DMS53 treated with DMSO at 0.1 percent for 48 hours (cell line): ENCODE measurements at regions not wholly inside any gene's neighbourhood (a gene's known extent, or its start where the extent isn't known, plus 50 kb on each side); places are given as distances from the start of the nearest gene placed in this dataset.

ENCODE experiments used
- DNase-seq: peaks from one replicate; lab custom pipeline; 2025; ENCODE audit not compliant: unreplicated experiment; lab: John Stamatoyannopoulos, UW

DNA sequence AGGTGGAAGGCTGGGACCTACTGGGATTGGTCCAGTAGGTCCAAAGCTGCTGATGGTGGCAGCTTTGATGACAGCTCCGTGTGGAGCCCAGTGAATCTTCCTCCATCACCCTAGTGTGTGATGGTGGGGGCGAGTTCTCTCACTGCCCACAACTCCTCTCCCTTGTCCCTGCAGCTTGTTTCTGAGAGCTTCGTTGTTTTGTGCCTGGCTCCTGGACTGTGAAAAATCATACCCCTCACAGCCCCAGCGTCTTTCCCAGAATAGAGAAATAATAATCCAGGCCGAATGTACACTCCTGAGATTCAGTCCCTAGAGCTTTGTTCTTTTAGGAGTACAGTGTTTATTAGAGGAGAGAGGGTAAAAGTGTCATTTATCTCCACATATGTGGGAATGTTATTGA lies 372.2 kb downstream of the ENC1 start:
- DNase-seq: no peak

DNA sequence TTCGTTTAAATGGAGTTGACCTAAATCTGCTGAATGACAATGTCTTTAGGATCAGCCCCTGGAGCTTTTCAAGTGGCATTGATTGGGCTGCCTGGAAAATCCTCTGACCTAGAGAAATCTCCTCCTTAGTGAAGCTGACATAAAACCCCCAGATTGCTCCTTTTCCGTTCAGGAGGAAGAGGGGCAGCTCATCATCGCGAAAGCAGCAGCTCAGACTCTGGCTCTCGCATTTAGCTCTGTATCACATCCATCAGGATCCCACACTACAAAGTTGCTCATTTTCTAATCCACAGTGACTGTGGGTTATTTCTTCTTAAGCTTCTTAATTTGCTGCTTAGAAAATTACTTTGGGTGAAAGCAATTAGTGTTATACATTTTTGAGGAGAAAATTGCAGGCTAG lies 373.7 kb downstream of the ENC1 start:
- no peak for DNase-seq

DNA sequence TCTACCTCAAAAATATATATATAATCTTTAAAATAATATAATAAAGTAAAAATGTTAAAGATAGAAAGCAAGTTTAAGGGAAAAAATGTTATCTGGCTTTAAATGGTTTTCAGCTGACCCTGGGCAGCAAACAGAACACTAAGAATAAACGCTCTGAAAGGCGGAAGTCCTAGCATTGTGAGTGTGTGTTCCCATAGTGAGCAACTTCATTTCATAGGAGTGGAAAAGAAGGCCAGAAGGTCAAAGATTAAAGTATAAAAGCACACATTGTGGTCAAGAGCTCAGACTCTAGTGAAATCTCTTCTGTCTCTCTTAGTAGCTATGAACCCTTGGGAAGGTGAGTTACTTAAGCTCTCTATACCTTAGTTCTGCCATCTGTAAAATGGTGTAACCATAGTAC lies 374.4 kb downstream of the ENC1 start:
- DNase-seq: no peak

DNA sequence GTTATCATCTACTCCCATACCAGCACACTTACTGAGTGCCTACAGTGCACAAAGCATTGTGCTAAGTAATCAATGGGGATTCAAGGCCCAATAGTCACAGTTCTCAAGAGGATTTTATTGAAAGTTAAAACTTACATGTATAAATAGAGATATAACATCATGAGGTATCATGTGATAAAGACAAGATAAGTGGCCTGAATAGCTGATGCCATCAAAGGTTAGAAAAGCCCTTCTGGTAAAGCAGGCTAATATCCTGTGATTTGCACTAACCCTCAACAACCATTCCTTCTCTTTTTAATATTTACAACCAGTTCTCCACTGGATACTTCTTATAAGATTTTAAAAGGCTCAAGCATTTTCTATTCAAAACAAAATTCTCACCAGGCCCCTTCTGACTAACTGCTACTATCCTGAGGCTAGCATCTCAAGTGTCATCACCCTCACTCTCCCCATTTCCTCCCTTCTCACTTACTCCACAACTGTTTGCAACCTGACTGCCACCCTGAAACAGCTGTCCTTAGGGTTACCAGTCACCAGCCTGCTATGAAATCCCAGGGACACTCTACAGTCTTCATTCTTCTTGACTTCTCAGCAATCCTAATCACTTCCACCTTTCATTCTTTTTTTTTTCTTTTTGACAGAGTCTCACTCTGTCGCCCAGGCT lies 377.9 kb downstream of the ENC1 start:
- no peak for DNase-seq

DNA sequence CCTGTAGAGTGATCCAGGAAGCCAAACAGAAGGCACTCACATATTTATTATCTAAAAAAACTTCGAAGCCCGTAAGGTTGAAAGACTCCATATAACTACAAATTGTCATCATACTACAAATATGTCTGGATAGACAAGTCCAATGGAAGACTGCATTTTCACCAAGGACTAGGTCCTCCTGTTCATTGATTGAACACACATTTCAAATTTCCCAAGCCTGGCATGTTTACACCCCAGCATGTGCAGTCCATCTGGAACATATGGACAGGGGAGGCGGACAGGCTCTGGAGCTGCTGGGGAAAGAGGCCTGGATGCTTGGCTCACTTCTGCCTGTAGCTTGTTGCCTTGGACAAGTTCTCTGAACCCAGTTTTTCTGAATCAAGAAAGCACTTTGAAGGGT lies 378.7 kb downstream of the ENC1 start:
- DNase-seq: no peak

DNA sequence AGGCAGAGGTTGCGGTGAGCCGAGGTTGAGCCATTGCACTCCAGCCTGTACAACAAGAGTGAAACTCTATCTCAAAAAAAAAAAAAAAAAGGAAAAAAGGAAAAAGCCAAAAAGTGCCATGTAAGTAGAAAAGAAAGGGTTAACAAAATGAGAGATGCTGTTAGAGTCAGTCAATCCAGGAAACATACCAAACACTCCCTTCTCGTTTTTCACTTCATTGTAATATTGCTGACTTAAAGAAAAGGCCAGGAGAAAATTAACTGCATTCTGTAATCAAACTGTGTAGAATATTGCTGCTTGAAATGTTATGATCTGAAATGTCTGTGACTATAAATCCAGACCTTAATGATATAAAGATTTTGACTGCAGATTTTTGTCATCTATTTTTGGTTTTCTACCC lies 379.1 kb downstream of the ENC1 start:
- DNase-seq: no peak

DNA sequence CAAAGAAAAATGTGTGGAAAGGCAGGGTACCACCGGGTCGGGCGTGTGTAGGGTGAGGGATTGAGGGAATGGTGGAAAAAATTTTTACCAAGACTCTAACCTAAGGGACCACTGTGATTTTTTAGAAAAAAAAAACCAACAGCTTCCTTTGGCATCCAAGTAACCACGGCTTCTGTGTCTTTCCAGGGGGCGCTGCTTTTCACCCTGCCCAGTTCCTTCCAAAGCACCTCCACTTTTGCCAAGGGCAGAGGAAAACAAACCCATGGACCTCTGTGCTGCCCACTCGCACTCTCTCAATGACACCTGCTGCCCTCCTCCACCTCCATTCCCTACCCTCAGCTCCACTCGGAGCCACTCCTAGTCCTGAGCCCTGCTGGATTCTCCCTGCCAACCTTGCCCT lies 381.0 kb downstream of the ENC1 start:
- no peak for DNase-seq

DNA sequence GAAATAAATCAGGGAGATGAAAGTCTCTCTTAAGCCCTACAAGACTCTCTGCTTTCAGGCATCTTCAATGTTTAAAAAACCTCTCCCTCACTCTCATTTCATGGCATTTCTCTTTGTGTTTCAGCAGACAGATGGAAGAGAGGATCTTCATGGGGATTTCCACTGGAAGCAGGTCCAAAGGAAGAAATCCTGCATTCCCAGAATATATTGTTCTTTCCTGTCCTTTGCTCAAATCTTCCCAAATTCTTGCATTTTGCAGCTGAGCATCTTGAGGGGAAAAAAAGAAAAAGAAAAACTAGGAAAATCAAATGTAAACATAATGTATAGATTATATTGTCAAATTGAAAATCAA lies 382.2 kb downstream of the ENC1 start:
- DNase-seq: no peak

DNA sequence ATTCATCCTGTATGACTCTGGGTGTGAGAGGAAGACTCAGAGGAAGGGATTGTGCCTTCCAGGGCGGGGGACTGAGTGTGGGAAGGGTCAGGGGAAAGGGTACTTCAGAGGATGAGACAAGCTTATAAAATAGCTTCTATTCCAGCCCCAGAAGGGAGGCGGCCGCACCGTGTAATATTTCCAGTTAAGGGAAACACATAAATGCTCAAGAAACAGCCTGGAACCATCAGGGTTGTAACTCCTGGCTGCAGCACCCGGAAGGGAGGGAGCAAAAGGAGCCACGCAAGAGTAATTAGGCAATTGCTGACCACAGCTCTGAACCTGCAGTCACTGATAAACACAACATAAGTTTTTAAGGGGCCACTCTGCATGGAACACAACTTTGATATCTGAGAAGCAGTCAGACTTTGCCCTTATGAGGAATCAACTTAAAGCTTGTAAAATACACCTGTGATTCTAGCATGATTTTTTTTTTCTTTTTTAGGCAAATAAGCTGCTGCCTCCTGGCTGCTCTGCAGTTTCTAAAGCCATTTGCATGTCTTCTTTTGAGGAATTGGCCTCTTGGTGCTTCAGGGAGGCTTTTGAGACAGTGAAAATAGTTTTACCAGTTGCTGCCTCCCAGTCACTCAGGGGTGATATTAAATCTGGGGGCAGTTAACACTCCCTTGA lies 382.7 kb downstream of the ENC1 start:
- no peak for DNase-seq

DNA sequence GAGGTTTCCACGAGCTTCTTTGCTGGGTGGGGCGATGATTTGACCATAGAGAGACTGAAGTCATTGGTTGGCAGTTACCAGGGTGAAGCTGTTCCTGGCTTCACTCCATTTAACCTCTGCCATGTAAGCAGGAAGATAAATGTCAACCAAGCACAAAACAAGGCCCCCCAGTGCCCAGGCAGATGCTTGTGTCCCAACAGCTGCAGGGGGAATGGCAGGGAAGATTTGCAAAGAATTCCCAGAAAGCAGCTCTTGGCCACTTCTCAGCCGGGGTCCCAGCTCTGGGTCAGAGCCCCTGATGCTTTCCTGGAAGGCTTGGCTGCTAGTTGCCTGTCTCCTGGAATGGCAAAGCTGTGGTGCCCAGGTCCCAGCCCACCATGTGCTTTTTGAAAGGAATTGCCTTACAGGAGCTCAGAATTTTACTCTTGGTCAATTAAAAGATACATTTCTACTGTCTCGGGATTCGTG lies 383.4 kb downstream of the ENC1 start:
- no peak for DNase-seq

DNA sequence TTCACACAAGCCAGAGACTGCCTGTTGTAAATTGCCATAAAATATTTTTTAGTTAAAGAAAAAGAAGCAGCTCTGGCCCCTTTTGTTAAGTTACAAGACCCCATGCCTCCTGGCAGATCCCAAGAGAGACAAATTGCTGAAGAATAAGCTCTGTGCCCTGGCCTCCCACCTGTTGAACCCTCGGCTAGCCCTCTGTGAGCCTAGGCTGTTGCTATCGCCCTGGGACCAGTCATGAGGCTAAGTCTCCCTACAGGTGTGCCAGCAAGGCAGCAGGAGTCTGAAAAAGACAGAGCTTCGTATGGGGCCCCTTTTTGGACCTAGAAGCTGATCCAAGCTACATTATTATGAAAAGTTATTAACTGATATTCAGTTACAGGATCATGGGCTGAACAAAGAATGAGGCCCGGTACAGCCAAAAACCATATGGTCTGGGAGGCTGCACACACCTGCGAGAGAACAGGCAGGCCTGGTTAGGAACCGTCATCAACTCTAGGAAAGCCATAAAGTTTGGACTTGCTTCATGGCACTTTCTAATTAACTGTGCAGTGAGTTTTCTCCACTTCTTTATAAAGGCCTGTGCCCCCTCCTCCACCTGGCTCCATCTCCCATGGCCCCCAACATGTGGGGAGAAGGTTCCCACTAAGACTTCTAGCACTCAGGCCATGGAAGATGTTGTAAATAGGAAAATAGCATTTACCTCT lies 384.7 kb downstream of the ENC1 start:
- DNase-seq: no peak

DNA sequence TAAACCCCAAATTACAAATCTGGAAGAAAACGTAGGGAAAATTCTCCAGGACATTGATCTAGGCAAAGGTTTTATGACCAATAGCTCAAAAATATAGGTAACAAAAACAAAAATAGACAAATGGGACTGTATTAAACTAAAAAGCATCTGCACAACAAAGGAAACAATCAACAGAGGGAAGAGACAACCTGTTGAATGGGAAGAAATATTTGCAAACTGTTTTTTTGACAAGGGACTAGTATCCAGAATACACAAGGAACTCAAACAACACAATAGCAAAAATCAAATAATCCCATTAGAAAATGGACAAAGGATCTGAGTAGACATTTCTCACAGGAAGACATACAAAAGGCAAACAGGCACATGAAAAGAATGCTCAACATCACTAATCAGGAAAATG lies 386.3 kb downstream of the ENC1 start:
- DNase-seq: no peak

DNA sequence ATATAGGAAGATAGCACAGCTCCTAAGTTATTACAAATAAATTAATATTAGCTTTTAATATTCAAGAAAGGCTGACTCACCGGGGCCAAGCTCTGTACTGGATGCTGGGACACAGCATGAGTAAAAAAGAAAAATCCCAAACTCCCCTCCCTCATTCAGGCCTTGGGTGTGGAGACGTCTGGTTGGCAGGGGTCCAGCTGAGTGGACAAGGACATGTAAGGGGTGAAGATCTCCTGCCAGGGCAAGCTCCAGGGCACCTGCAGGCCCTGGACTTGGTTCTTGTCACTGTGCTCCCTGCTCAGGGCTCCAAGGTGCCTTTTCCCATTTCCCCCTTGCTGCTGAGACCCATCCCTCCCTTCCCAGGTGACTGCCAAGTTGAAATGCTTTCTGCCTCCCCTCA lies 388.5 kb downstream of the ENC1 start:
- DNase-seq: no peak

DNA sequence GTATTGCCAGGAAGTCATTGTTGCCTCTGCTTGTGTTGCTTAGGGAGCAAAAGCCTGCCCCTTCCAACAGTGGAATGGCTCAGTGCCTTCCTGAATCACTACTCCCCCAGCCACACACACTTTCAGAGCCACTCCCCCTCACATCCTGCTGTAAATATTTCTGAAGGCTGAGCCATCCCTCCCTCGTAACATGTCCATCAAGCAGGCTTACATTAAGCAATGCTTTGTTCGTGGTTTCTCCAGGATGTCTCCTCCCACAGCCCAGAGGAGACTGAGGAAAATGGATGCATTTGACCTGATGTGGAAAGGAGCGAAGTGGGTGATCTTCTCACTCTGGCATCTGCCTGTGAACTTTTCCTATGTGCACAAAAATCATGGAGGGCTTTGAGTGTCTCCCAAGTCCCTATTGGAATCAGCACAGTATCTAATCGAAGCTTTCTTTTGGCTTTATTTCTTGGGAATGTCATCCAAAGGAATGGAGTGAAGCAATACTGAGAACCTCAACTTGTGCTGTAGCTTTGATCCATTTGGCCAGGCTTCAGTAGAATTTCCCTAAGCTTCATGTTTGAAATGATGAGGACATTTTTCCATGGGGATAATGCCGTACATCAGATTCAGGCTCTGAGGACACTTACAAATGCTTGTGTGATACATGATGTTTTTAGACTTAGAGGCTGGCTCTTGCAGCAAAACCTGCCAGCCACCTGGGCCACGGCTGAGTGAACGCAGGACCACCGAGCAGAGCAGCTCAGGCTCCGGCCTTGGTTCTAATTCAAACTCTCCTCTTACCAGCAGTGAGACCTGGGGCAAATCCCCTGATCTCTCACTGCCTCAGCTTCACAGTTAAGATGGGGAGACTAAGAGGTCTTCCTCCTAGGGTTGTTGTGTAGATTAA lies 389.1 kb downstream of the ENC1 start:
- DNase-seq: peak; percentile 8

DNA sequence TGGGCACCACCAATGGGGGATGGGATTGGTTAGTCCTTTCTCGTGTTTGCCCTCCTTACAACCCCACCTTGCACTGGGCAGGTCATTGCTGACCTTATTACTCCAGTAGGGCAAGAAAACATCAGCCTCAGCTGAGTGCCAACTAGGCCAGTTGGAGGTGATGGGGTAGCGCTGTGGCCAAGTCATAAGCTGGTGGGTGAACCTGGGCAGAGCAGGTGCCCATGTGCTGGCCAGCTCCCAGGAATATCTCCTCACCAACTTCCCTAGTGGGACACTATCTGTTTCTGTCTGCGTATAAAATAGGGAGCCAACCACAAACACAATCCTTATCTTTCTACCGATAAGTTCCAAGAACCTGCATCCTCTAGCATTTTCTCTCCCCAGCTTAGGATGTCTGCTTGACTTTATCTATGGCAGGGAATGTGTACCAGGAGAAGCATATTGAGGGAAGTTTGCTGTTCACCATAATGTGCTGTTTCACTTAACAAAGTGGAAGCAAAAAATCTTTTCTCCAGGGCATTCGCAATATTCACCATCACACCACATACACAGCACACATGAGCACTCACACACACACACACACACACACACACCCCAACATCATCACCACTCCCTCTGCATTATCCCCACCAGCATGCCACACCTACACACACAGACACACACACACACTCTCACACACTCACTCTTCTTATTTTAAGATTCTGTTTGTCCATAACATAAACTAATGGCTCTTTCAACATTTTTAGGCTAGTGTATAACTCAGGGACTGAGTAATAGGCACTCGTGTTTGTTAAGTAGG lies 390.0 kb downstream of the ENC1 start:
- DNase-seq: no peak

DNA sequence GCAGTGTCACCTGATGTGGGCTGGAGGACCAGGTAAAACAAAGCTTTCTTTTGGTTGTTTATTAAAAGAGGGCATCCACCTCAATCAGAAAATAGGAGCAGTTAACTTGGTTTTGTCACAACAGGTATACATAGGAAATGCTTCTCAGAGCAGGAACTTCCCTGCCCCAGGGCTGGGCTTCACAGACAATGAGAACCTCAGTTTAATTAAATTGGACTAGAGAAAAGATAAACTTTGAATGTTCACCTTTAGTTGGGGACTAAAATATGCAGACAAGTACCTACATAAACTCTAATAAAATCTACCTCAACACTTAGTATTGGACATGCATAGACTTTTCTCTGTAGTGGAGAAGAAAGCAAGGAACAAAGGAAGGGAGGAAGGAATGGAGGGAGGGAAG lies 392.0 kb downstream of the ENC1 start:
- no peak for DNase-seq

DNA sequence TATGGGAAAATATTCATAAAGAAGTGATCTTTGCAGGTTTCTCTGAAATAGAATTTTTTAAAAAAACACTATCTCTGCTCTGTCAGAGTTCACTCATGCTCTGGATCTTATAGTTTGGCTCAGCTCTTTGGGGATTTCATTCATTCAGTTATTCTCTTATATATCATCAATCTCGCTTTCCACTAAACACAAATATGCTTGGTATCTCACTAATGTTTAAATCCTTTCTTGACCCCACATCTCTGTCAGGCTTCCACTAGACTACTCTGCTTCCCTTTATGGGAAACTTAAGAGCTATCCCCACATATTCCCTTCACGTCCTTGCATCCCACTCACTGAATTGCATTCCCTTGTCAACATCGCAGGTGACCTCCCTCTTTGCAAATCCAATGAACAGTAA lies 396.1 kb downstream of the ENC1 start:
- DNase-seq: no peak

DNA sequence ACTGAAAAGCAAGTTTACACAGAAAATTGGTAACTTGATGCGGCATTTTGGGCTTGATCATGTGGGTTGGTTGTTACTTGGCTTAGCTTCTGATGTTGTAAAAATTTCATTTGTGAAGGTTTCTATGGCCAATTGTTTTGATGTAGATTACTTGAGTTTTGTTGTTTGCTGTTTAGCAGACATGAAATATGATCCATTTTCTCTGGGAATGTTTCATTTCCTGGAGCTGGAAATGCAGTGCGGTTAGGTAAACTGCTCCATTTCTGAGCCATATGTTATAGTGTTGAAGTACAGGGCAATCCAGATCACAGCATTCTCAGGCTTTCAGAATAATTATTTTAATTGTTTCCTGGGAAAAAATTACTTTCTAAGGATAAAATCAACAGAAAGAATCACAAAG lies 396.9 kb downstream of the ENC1 start:
- peak; percentile 39 for DNase-seq

DNA sequence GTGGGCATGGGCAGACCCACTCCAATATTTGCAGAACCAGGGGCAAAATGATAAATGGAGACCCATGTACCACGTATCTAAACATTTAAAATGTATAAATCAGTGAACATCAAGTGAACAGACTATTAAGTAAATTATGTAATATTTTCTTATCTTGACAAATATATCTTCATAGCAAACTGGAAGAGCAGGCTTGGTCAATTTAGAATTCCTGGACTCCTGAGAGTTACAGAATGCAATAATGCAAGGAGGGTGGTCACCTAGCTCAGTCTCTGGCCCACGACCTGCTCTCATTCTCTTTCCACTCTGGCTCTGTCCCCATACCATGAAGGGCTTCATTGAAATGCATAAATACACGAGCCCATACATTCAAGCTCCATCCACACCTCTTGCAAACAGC lies 398.0 kb downstream of the ENC1 start:
- no peak for DNase-seq

DNA sequence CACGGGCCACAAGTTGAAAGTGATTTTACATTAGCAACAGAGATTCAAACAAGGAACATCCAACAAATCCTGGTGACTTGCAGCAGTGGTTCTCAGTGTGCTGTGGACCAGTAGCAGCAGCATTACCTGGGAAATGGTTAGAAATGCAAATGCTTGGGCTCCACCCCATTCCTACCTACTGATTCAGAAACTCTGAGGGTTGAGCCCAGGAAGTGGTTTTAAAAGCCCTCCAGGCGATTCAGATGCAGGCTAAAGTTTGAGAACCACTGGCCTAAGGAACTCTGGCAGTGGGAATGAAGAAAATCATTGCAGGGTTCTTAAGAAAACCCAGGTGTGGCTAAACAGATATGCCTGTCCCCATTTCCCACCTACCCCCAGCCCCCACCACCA lies 398.8 kb downstream of the ENC1 start:
- no peak for DNase-seq
